ENCODE measurements at regions not wholly inside any gene's neighbourhood (a gene's known extent, or its start where the extent isn't known, plus 50 kb on each side); places are given as distances from the start of the nearest gene placed in this dataset.
"Not testable (repeated sequence)": the region's sequence is repeated elsewhere in the genome, so short reads cannot be mapped to it uniquely, and the experiment has no call there.

DNA sequence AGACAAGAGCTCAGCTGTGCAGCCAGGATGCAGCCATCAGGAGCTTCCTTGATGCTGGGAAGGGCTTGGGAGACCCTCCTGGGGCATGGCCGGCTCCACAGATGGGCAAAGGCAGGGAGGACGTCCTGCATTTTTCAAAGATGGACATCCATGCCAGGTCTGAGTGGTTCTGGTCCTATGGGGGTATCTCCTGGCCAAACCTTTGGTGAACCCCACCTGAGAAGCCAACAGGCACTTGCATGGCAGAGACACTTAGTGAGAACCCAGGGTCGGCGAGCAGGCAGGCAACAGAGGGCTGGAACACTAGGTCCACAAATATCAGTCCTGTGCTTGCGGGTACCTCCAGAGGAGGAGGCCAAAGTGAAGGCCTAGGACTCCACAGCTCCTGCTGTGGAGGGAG lies 70.0 kb downstream of the KCTD15 start:
- no peaks in the 10 kb centered on the region for H3K9me3 Mint-ChIP-seq
- H3K4me1 Mint-ChIP-seq, result no peaks in the 10 kb centered on the region
- no peak overlapping the region for H3K27ac Mint-ChIP-seq
- no peak for ATAC-seq (replicated peaks)
- no peaks in the 10 kb centered on the region for H3K36me3 Mint-ChIP-seq (ENCODE audit: low read depth)
- no peak overlapping the region for H3K4me3 Mint-ChIP-seq
- peaks cover 5% of the 10 kb centered on the region for H3K27me3 Mint-ChIP-seq

- peaks cover 5% of the 10 kb centered on the region for H3K27me3 Mint-ChIP-seq
- no peaks in the 10 kb centered on the region for H3K4me1 Mint-ChIP-seq
- no peak for ATAC-seq (replicated peaks)
- H3K9me3 Mint-ChIP-seq, result no peaks in the 10 kb centered on the region
- H3K36me3 Mint-ChIP-seq (ENCODE audit: low read depth), result no peaks in the 10 kb centered on the region
- H3K27ac Mint-ChIP-seq, result no peak overlapping the region
- no peak overlapping the region for H3K4me3 Mint-ChIP-seq
Measured at GRCh38 chr19:33868076-33868735, 71.5 kb downstream of the KCTD15 start.

- Mint-ChIP-seq H3K27me3 (peaks cover 5% of the 10 kb centered on the region), H3K9me3 (no peaks in the 10 kb centered on the region), H3K27ac (no peak overlapping the region), H3K36me3 (ENCODE audit: low read depth) (no peaks in the 10 kb centered on the region), H3K4me3 (no peak overlapping the region), H3K4me1 (no peaks in the 10 kb centered on the region)
- ATAC-seq (replicated peaks), result no peak
Measured at GRCh38 chr19:33868788-33869412, 72.2 kb downstream of the KCTD15 start.

- H3K27me3 Mint-ChIP-seq; H3K9me3 Mint-ChIP-seq; H3K27ac Mint-ChIP-seq; ATAC-seq (replicated peaks); H3K36me3 Mint-ChIP-seq (ENCODE audit: low read depth); H3K4me1 Mint-ChIP-seq; H3K4me3 Mint-ChIP-seq: not testable (repeated sequence)
Measured at GRCh38 chr19:33870298-33870932, 73.7 kb downstream of the KCTD15 start.

GRCh38 chr19:33871605-33872004 lies 74.9 kb downstream of the KCTD15 start:
- Mint-ChIP-seq H3K27ac (no peak overlapping the region), H3K9me3 (no peaks in the 10 kb centered on the region), H3K4me1 (no peaks in the 10 kb centered on the region), H3K36me3 (ENCODE audit: low read depth) (no peaks in the 10 kb centered on the region), H3K27me3 (peaks cover 3% of the 10 kb centered on the region), H3K4me3 (no peak overlapping the region)
- no peak for ATAC-seq (replicated peaks)

DNA sequence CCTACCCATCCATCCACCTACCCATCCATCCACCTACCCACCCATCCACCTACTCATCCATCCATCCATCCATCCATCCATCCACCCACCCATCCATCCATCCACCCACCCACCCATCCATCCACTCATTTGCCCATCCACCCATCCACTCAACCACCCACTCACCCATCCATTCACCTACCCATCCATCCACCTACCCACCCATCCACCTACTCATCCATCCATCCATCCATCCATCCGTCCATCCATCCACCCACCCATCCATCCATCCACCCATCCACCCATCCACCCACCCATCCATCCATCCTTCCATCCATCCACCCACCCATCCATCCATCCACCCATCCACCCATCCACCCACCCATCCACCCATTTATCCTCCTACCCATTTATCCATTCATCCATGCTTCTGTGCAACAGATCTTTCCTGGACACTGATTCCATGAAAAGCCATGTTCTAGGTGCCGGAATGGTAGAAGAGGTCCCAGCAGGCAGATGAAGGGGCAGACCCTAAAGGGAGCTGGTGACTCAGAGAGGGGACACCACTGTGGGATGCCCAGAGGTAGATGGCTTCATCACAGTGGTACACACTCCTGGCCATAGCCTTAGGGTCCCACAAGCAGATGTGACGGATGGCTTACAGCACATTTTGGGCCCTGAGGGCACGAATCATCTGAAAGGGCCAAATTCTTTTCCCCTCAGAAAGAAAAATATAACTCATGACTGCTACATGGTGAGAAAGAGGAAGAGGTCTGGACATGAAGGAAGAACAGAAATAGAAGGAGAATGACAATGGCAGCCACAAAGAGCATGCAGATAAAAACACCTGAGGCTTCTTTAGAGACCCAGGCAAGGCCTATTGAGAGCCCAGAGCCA lies 76.0 kb downstream of the KCTD15 start:
- no peak overlapping the region for H3K27ac Mint-ChIP-seq

DNA sequence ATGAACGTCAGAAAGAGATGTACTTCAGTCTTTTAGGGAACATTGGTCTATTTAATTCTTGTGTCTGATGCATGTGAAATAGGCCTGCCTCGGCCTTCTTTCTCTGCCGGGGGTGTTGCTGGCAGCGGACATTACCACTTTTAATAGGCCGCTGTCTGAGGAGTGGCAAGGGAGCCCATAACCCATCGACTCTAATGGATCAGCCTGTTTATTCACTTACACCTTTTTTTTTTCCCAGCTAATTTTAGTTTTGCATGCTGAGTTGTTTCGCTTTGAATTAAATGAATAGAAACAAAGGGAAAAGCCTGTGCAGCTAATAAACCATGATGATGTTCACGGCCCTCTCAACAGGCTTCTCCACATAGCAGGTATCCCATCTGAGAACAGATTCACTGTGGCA lies 78.4 kb downstream of the KCTD15 start:
- Mint-ChIP-seq H3K36me3 (ENCODE audit: low read depth) (no peaks in the 10 kb centered on the region), H3K9me3 (no peaks in the 10 kb centered on the region), H3K27ac (no peak overlapping the region), H3K27me3 (peaks cover 3% of the 10 kb centered on the region), H3K4me1 (no peaks in the 10 kb centered on the region), H3K4me3 (no peak overlapping the region)
- ATAC-seq (replicated peaks), result no peak

More for the DNA sequence above, 76.0 kb downstream of the KCTD15 start:
- Mint-ChIP-seq H3K27me3 (peaks cover under 1% of the 10 kb centered on the region), H3K9me3 (no peaks in the 10 kb centered on the region), H3K36me3 (ENCODE audit: low read depth) (no peaks in the 10 kb centered on the region), H3K4me1 (no peaks in the 10 kb centered on the region), H3K4me3 (no peak overlapping the region)
- ATAC-seq (replicated peaks), result no peak

DNA sequence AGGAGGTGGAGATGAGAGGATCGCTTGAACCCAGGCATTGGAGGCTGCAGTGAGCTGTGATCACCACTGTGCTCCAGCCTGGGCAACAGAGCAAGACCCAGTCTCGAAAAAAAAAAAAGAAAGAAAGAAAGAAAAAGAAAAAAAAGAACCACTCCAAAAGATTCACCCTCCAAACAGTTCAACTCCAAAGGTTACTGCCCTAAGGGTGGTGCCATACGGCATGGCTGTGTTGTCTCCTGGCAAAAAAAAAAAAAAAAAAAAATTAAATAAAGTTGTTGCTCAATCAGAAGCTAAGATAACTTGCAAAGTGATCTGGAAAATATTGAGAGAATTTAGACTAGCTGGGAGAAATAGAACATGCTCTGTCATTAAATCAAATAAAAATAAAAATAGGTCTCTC lies 79.5 kb downstream of the KCTD15 start:
- H3K4me1 Mint-ChIP-seq, result no peaks in the 10 kb centered on the region
- H3K4me3 Mint-ChIP-seq, result no peak overlapping the region
- H3K36me3 Mint-ChIP-seq (ENCODE audit: low read depth), result no peaks in the 10 kb centered on the region
- H3K27me3 Mint-ChIP-seq, result peaks cover 3% of the 10 kb centered on the region
- no peak overlapping the region for H3K27ac Mint-ChIP-seq
- no peaks in the 10 kb centered on the region for H3K9me3 Mint-ChIP-seq
- no peak for ATAC-seq (replicated peaks)

DNA sequence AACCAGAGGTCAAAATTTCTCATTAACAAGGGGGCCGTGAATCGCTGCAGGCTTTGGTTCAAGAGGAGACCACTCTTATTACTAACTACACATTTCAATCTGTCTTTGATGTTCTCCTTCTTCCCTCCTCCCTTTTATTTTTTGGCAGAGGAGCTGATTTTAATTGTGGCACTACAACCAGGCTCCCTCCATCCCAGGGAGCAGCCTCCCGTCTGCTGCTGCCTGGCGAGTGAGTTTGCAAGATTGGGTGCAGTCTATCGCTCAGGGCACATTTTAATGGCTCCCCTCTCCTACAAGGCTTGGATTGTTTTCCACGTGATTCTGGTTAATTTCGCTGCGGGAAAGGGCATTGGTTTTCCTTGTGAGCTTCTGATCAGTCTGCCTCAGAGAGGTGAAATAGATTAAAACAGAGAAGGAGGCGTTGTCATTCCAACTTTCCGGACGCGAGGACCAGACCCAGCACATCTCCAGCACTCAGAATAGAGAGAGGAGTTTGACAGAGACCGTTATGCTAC lies 81.4 kb downstream of the KCTD15 start:
- no peak for ATAC-seq (replicated peaks)
- H3K9me3 Mint-ChIP-seq, result no peaks in the 10 kb centered on the region
- no peak overlapping the region for H3K4me3 Mint-ChIP-seq
- H3K4me1 Mint-ChIP-seq, result no peaks in the 10 kb centered on the region
- H3K36me3 Mint-ChIP-seq (ENCODE audit: low read depth), result no peaks in the 10 kb centered on the region
- H3K27ac Mint-ChIP-seq, result no peak overlapping the region
- H3K27me3 Mint-ChIP-seq, result peaks cover 3% of the 10 kb centered on the region

DNA sequence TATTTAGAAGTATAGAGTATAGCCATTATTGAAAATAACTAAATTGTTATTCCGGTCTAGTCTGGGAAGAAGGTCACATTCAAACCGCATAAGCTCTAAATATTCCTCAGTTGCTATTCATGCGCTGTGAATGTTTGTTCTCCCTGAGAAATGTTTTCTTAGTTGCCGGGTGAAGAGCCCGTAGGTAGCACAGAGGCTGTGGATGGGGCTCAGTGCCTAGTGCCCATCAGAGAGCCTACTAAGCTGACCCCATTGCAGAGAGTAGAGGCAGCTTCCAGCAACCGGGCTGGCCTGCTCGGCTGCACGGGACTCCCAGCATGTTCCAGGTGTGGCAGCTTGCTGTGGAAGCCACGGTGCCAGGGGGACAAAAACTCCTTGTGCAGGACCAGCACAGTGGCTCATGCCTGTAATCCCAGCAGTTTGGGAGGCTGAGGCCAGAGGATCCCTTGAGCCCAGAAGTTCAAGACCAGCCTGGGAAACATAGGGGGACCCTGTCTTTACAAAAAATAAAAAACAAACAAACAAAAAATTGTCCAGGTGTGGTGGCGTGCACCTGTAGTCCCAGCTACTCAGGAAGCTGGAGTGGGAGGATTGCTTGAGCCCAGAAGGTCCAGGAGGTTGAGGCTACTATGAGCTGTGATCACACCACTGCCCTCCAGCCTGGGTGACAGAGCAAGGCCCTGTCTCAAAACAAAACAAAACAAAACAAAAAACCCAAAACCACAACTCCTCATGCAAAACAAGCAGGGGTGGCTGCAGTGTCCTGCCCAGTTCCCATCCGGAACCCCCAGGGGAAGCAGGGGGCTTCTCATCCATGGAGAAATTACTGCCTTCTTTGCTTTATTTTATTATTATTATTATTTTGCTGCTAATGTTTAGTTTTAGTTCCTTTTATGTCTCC lies 82.5 kb downstream of the KCTD15 start:
- H3K27me3 Mint-ChIP-seq, result peaks cover 3% of the 10 kb centered on the region

GRCh38 chr19:33879818-33880575 lies 83.3 kb downstream of the KCTD15 start:
- Mint-ChIP-seq H3K27ac (no peak overlapping the region), H3K36me3 (ENCODE audit: low read depth) (no peaks in the 10 kb centered on the region), H3K4me1 (no peaks in the 10 kb centered on the region), H3K9me3 (no peaks in the 10 kb centered on the region), H3K4me3 (no peak overlapping the region), H3K27me3 (peaks cover 3% of the 10 kb centered on the region)
- ATAC-seq (replicated peaks), result no peak

More for the DNA sequence above, 82.5 kb downstream of the KCTD15 start:
- Mint-ChIP-seq H3K9me3 (no peaks in the 10 kb centered on the region), H3K36me3 (ENCODE audit: low read depth) (no peaks in the 10 kb centered on the region), H3K4me1 (no peaks in the 10 kb centered on the region), H3K4me3 (no peak overlapping the region), H3K27ac (no peak overlapping the region)
- no peak for ATAC-seq (replicated peaks)

DNA sequence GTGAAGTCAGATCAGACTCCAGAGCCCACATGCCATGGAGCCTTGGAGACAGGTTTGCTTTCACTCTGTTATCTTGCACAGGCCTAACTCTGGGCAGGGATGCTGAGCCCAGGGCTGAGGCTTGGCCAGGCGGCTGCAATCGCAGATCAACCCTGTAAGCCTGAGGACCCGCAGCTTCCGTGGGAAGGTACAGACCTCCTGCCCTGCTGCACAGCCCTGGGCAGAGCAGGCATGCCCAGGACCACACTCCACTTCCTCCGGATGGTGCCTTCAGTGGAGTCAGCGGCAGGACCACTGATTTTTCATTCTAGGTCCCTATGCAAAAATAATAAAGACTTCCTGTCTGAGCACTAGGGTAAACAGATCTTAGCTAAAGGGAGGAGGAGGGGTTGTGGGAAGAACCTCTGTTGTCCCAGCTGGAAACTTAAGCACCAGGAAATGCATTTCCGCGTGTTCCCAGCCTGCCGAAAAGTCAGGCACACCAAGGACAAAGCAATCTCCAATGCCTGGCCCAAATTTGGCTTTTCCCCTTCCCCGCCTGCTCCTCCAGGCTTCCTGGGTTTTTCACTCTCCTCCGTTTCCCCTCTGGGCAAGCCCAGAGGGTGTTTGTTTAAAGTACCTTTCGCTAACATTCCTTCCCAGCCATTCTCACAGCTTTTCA lies 87.3 kb downstream of the KCTD15 start:
- no peaks in the 10 kb centered on the region for H3K36me3 Mint-ChIP-seq (ENCODE audit: low read depth)
- no peak overlapping the region for H3K27ac Mint-ChIP-seq
- H3K27me3 Mint-ChIP-seq, result no peaks in the 10 kb centered on the region
- H3K9me3 Mint-ChIP-seq, result no peaks in the 10 kb centered on the region
- H3K4me3 Mint-ChIP-seq, result peak overlapping the region; percentile 9
- ATAC-seq (replicated peaks), result peak; percentile 24
- no peaks in the 10 kb centered on the region for H3K4me1 Mint-ChIP-seq

DNA sequence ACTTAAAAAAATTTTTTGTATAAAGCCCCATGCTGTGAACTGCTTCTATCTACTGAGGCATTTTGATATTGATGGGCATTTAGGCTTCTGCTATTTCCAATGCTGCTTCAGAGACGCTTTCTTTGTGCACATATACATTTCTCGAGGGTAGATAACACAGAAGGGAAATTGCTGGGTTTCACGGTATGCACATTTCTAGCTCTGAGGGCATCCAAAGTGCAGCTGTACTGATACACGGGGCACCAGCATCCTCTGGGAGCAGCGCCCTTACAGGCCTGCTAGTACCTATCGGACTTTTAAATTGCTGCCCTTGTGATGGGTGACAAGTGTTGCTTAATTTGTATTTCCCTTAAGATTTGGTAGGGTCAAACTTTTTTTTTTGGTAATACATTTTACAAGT lies 88.6 kb downstream of the KCTD15 start:
- Mint-ChIP-seq H3K4me1 (no peaks in the 10 kb centered on the region), H3K9me3 (no peaks in the 10 kb centered on the region), H3K36me3 (ENCODE audit: low read depth) (no peaks in the 10 kb centered on the region), H3K27ac (no peak overlapping the region), H3K27me3 (no peaks in the 10 kb centered on the region), H3K4me3 (no peak overlapping the region)
- no peak for ATAC-seq (replicated peaks)

Measured in activated T-helper 17 cell treated with anti-CD3 and anti-CD28 coated beads, Interleukin-2, amount 50 U/mL, for 72 hours (primary cell).